NCI-H2081 (cell line): ENCODE measurements at regions not wholly inside any gene's neighbourhood (a gene's known extent, or its start where the extent isn't known, plus 50 kb on each side); places are given as distances from the start of the nearest gene placed in this dataset.
"Not testable (repeated sequence)": the region's sequence is repeated elsewhere in the genome, so short reads cannot be mapped to it uniquely, and the experiment has no call there.

Experiments
- DNase-seq, 2 experiments: peaks; one replicate each; lab custom pipeline; 2025; lab: John Stamatoyannopoulos, UW

- no peak for DNase-seq
These were observed 540.3 kb upstream of the CADM1 start for GRCh38 chr11:116044520-116044919.

GRCh38 chr11:116043857-116044256 is 539.6 kb upstream of the CADM1 start:
- no peak for DNase-seq

GRCh38 chr11:116043059-116043458 is 538.8 kb upstream of the CADM1 start:
- DNase-seq, result not testable (repeated sequence)

GRCh38 chr11:116042146-116042545 is 537.9 kb upstream of the CADM1 start:
- no peak for DNase-seq

- DNase-seq, result peak; percentile 56 to 91
These were observed 533.6 kb upstream of the CADM1 start for GRCh38 chr11:116037861-116038260.

GRCh38 chr11:116035977-116036376 is 531.8 kb upstream of the CADM1 start:
- peak; percentile 96 to 99 for DNase-seq

- no peak for DNase-seq
These were observed 529.8 kb upstream of the CADM1 start for GRCh38 chr11:116033931-116034553.

- DNase-seq, result no peak
These were observed 526.6 kb upstream of the CADM1 start for GRCh38 chr11:116030697-116031331.

GRCh38 chr11:116028506-116028905 is 524.3 kb upstream of the CADM1 start:
- peak; percentile 11 to 69 for DNase-seq

- no peak for DNase-seq
These were observed 495.2 kb upstream of the CADM1 start for GRCh38 chr11:115999437-115999836.

- DNase-seq, result no peak
These were observed 492.6 kb upstream of the CADM1 start for GRCh38 chr11:115996808-115997188.

- no peak for DNase-seq
These were observed 492.1 kb upstream of the CADM1 start for GRCh38 chr11:115996125-115996807.

- no peak for DNase-seq
These were observed 489.4 kb upstream of the CADM1 start for GRCh38 chr11:115993590-115993989.

- peak in 1 of 2 experiments; percentile 16 for DNase-seq
These were observed 485.8 kb upstream of the CADM1 start for GRCh38 chr11:115990004-115990447.

GRCh38 chr11:115985896-115986295 is 481.7 kb upstream of the CADM1 start:
- DNase-seq, result no peak

GRCh38 chr11:115984228-115984627 is 480.0 kb upstream of the CADM1 start:
- DNase-seq, result no peak

GRCh38 chr11:115982666-115983065 is 478.5 kb upstream of the CADM1 start:
- DNase-seq, result no peak

- DNase-seq, result no peak
These were observed 477.7 kb upstream of the CADM1 start for GRCh38 chr11:115981814-115982471.

- no peak for DNase-seq
These were observed 476.9 kb upstream of the CADM1 start for GRCh38 chr11:115981104-115981481.

GRCh38 chr11:115980337-115981103 is 476.3 kb upstream of the CADM1 start:
- DNase-seq, result no peak

GRCh38 chr11:115974703-115975102 is 470.5 kb upstream of the CADM1 start:
- peak in 1 of 2 experiments; percentile 27 for DNase-seq

- not testable (repeated sequence) for DNase-seq
These were observed 463.0 kb upstream of the CADM1 start for GRCh38 chr11:115967203-115967602.
